GM12865 (cell line): ENCODE measurements at regions not wholly inside any gene's neighbourhood (a gene's known extent, or its start where the extent isn't known, plus 50 kb on each side); places are given as distances from the start of the nearest gene placed in this dataset.

Experiments
- DNase-seq: peaks from one replicate; pipeline ENCODE4 v3.0.0; 2010; ENCODE audit warnings: low read depth
- H3K4me3 ChIP-seq: 2 replicates; pipeline ENCODE4 v1.5.1; 2011; ENCODE audit warnings: mild to moderate bottlenecking, low read depth, low read length, control low read depth
- TF ChIP-seq, protein P1 (sequence below): IDR thresholded peaks from 2 replicates; pipeline ENCODE4 v1.5.1; 2011; ENCODE audit warnings: low read length, control low read depth, low read depth, inconsistent platforms; ENCODE audit not compliant: insufficient read depth; ENCODE audit errors: missing control alignments

DNA sequence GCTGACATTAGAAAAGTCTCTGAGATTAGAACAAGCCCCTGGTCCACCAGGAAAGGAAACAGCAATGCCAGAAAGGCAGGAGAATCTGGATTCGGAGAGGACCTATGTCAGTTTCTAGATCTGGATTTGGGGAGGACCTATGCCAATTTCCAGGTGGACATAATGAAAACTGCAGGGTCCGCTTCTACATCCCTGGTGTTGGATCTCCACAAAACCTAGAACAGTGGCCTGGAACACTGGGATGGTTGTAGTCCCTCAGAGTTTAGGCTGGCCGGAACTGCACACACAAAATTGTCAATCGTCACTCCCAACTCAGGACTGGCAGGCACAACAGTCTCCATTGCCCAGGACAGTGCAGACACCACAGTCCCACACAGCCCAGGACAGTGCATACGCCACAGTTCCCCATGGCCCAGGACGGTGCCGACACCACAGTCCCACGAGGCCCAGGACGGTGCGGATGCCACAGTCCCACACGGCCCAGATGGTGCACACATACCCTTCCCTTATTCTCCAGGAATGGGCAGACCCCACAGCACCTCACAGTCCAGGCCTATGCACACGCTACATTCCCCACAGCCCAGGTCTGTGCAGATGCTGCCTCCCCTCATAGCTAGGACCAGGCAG lies 341.7 kb downstream of the UQCRFS1 start:
- H3K4me3 ChIP-seq: no peak overlapping the region
- TF ChIP-seq, protein P1, sequence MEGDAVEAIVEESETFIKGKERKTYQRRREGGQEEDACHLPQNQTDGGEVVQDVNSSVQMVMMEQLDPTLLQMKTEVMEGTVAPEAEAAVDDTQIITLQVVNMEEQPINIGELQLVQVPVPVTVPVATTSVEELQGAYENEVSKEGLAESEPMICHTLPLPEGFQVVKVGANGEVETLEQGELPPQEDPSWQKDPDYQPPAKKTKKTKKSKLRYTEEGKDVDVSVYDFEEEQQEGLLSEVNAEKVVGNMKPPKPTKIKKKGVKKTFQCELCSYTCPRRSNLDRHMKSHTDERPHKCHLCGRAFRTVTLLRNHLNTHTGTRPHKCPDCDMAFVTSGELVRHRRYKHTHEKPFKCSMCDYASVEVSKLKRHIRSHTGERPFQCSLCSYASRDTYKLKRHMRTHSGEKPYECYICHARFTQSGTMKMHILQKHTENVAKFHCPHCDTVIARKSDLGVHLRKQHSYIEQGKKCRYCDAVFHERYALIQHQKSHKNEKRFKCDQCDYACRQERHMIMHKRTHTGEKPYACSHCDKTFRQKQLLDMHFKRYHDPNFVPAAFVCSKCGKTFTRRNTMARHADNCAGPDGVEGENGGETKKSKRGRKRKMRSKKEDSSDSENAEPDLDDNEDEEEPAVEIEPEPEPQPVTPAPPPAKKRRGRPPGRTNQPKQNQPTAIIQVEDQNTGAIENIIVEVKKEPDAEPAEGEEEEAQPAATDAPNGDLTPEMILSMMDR: no peak
- DNase-seq: no peak

DNA sequence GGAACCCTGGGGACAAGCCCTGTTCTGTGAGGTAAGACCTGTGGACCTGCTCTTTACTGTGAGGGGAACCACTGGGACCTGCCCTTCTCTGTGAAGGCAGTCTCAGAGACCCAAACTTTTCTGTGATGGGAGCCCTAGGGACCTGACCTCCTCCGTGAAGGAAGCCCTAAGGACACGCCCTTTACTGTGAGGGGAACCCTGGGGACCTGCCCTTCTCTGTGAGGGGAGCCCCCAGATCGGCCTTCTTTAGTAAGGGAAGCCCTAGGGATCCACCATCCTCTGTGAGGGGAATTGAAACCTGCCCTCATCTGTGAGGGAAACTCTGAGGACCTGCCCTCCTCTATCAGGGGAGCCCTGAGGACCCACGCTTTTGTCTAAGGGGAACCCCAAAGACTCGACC lies 343.5 kb downstream of the UQCRFS1 start:
- H3K4me3 ChIP-seq: no peak overlapping the region
- TF ChIP-seq, protein P1: no peak
- peak; percentile 55 for DNase-seq

DNA sequence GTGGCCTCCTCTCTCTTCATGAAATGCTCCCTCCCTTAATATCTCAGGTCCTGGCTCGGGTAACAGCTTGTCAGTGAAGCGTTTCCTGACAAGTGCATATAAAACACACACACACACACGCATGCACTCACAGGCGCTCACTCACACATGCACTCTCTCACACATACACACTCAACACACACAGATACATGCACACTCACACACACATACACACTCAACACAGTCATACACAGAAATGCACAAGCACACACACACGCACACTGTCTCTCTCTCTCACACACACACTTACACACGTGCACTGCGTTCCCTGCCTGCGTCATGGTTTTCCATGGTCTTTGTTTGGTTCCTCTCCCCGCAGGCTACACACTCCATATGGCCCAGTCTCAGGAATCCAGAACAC lies 344.1 kb downstream of the UQCRFS1 start:
- DNase-seq: no peak
- no peak overlapping the region for H3K4me3 ChIP-seq
- TF ChIP-seq, protein P1: no peak

DNA sequence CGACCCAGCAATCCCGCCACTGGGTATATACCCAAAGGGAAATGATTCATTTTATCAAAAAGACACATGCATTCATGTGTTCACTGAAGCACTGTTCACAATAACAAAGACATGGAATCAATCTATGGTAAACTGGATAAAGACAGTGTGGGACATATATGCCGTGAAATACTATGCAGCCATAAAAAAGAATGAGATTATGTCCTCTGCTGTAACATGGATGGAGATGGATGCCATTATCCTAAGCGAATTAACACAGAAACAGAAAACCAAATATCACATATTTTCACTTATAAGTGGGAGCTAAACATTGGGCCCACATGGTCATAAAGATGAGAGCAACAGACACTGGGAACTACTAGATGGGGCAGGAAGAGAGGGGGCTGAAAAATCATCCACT lies 345.0 kb downstream of the UQCRFS1 start:
- DNase-seq: no peak
- TF ChIP-seq, protein P1: no peak
- no peak overlapping the region for H3K4me3 ChIP-seq

DNA sequence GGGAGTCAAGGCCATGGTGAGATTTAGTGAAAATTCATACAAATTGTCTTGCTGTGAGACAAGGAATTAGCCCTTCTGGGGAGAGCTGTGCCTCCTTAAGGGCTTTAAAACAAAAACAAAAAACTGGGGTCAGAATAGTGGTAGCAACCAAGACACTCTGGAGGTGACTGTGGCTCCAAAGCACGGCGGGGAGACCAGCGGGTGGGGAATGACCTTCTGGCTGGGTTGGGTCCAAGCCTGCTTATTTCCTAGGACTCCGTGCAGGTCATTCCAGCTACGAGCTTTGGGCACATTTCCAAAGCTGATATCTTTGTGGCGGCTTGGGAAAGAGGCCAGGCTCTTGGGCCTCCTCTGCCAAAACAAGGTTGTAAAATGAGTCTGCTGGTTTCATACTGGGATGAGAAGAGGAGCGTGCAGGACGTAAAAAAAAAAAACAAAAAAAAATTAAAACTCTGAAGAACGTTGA lies 348.3 kb downstream of the UQCRFS1 start:
- no peak overlapping the region for H3K4me3 ChIP-seq
- TF ChIP-seq, protein P1: no peak
- no peak for DNase-seq

DNA sequence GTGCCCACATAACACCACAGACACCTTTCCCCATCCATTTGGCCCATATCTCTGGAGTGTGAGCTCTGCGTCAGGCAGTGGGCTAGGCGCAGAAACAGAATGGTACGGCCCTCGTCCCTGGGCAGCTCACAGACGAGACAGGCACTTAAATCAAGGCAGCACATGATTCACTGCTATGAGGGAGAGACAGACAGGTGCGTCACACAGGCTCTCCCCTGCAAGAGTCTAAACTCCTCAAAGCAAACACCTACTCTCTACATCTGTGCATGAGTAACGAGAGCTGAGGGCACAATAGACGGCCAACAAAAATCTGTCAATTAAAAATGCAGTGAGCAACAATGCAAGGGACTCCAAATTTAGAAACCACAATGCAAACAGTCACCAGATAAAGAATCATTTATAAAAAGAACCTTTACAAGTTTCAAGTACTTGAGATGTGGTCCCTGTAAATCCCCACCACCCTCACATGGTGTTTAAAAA lies 348.9 kb downstream of the UQCRFS1 start:
- TF ChIP-seq, protein P1: no peak
- no peak for DNase-seq
- H3K4me3 ChIP-seq: no peak overlapping the region

DNA sequence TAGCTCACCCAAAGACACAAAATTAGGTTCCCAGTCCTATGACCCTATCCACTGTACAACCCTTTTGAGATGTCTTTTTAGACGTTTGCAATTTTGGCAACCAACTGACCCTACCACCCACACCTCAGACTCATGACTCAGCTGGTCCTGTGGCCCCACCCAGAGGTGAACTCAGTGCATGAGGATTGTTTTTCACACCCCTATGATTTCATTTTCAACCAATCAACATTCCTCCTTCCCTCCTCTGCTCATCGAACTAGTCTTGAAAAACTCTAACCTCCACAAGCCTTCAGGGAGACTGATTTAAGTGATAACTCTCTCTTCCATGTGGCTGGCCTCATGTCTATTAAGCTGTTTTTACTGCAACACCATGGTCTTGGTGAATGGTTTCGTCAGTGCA lies 350.7 kb downstream of the UQCRFS1 start:
- no peak for DNase-seq
- no peak overlapping the region for H3K4me3 ChIP-seq
- TF ChIP-seq, protein P1: no peak
